OCI-LY1 (cell line): ENCODE measurements at regions not wholly inside any gene's neighbourhood (a gene's known extent, or its start where the extent isn't known, plus 50 kb on each side); places are given as distances from the start of the nearest gene placed in this dataset.

Experiments used
- H2AFZ ChIP-seq: fragments of 200-600 bp; sonication (generic), shearing (Covaris generic); 2 replicates; pipeline ENCODE4 v1.6.0; 2014; ENCODE audit warnings: antibody characterized with exemption, mild to moderate bottlenecking, low read length
- H3F3A ChIP-seq: fragments of 200-600 bp; sonication (generic), shearing (Covaris generic); 2 replicates; pipeline ENCODE4 v1.6.0; 2014; ENCODE audit warnings: mild to moderate bottlenecking, antibody characterized with exemption, low read length, moderate library complexity; ENCODE audit not compliant: insufficient read depth
- H3K27ac ChIP-seq: fragments of 200-600 bp; sonication (generic); 2 replicates; pipeline ENCODE4 v1.5.1; 2014; ENCODE audit warnings: low read length, mixed run types, mild to moderate bottlenecking, low read depth; ENCODE audit not compliant: poor library complexity, severe bottlenecking
- H3K27me3 ChIP-seq: fragments of 200-600 bp; sonication (generic); 2 replicates; pipeline ENCODE4 v1.6.0; 2014; ENCODE audit warnings: antibody characterized with exemption, mild to moderate bottlenecking, low read length, moderate library complexity; ENCODE audit not compliant: insufficient read depth
- H3K36me3 ChIP-seq: fragments of 200-600 bp; sonication (generic); 2 replicates; pipeline ENCODE4 v1.6.1; 2014; ENCODE audit warnings: mild to moderate bottlenecking, antibody characterized with exemption, low read length, moderate library complexity, mixed read lengths; ENCODE audit not compliant: insufficient read depth
- H3K4me1 ChIP-seq: fragments of 200-600 bp; sonication (generic); 2 replicates; pipeline ENCODE4 v1.5.1; 2014; ENCODE audit warnings: mild to moderate bottlenecking, low read length, moderate library complexity; ENCODE audit not compliant: insufficient read depth, severe bottlenecking
- H3K4me2 ChIP-seq: fragments of 200-600 bp; sonication (generic), shearing (Covaris generic); 2 replicates; pipeline ENCODE4 v1.6.1; 2014; ENCODE audit warnings: low read length
- H3K4me3 ChIP-seq: fragments of 200-600 bp; sonication (generic); 2 replicates; pipeline ENCODE4 v1.5.1; 2014; ENCODE audit warnings: low read length, low read depth, mild to moderate bottlenecking, mixed read lengths; ENCODE audit not compliant: poor library complexity, severe bottlenecking
- H3K79me2 ChIP-seq: fragments of 200-600 bp; shearing (Covaris generic); 2 replicates; pipeline ENCODE4 v1.6.1; 2016; ENCODE audit warnings: mixed run types, low read length, mixed read lengths; ENCODE audit not compliant: insufficient read depth
- H3K9ac ChIP-seq: fragments of 200-600 bp; sonication (generic), shearing (Covaris generic); 2 replicates; pipeline ENCODE4 v1.6.1; 2014; ENCODE audit warnings: mild to moderate bottlenecking, low read length, mixed read lengths
- H3K9me2 ChIP-seq: fragments of 200-600 bp; sonication (generic), shearing (Covaris generic); 2 replicates; pipeline ENCODE4 v1.6.1; 2014; ENCODE audit warnings: low read depth, mild to moderate bottlenecking, low read length, mixed read lengths
- H3K9me3 ChIP-seq: fragments of 200-600 bp; shearing (Covaris generic); 2 replicates; pipeline ENCODE4 v1.6.1; 2014; ENCODE audit warnings: low read length, mixed read lengths
- H4K20me1 ChIP-seq: fragments of 200-600 bp; sonication (generic), shearing (Covaris generic); 2 replicates; pipeline ENCODE4 v1.6.0; 2016; ENCODE audit warnings: mild to moderate bottlenecking, low read length; ENCODE audit not compliant: insufficient read depth
- CTCF ChIP-seq: fragments of 200-600 bp; sonication (generic), shearing (Covaris generic); IDR thresholded peaks from 2 replicates; pipeline ENCODE4 v1.5.1; 2017; ENCODE audit warnings: mild to moderate bottlenecking, antibody characterized with exemption, low read length, moderate library complexity, mixed read lengths
- EZH2 ChIP-seq: fragments of 200-600 bp; sonication (generic), shearing (Covaris generic); IDR thresholded peaks from 2 replicates; pipeline ENCODE4 v1.8.0; 2017; ENCODE audit warnings: borderline replicate concordance, mixed run types, mild to moderate bottlenecking, antibody characterized with exemption, low read length, moderate library complexity, mixed read lengths

- no peaks in the 10 kb centered on the region for H3K9me3 ChIP-seq
- H3K4me3 ChIP-seq, result no peak overlapping the region
- no peak overlapping the region for H2AFZ ChIP-seq
- H3F3A ChIP-seq, result no peaks in the 10 kb centered on the region
- no peak overlapping the region for H3K4me2 ChIP-seq
- H4K20me1 ChIP-seq, result no peaks in the 10 kb centered on the region
- no peaks in the 10 kb centered on the region for H3K9me2 ChIP-seq
- no peaks in the 10 kb centered on the region for H3K79me2 ChIP-seq
- H3K27me3 ChIP-seq, result no peaks in the 10 kb centered on the region
- TF ChIP-seq CTCF (no peak), EZH2 (no peak)
- no peak overlapping the region for H3K9ac ChIP-seq
- H3K4me1 ChIP-seq, result no peaks in the 10 kb centered on the region
- no peak overlapping the region for H3K27ac ChIP-seq
- no peaks in the 10 kb centered on the region for H3K36me3 ChIP-seq
Measured at GRCh38 chr21:16492356-16492755, 762.6 kb downstream of the USP25 start.

- Histone ChIP-seq H3K4me3 (no peak overlapping the region), H3F3A (no peaks in the 10 kb centered on the region), H4K20me1 (no peaks in the 10 kb centered on the region), H3K27ac (no peak overlapping the region), H3K79me2 (no peaks in the 10 kb centered on the region), H3K4me1 (no peaks in the 10 kb centered on the region), H3K36me3 (no peaks in the 10 kb centered on the region), H3K9me3 (no peaks in the 10 kb centered on the region), H3K9me2 (no peaks in the 10 kb centered on the region), H3K27me3 (no peaks in the 10 kb centered on the region), H2AFZ (no peak overlapping the region), H3K9ac (no peak overlapping the region), H3K4me2 (no peak overlapping the region)
- no peak for TF ChIP-seq CTCF
- no peak for TF ChIP-seq EZH2
Measured at GRCh38 chr21:16492892-16493291, 763.1 kb downstream of the USP25 start.

DNA sequence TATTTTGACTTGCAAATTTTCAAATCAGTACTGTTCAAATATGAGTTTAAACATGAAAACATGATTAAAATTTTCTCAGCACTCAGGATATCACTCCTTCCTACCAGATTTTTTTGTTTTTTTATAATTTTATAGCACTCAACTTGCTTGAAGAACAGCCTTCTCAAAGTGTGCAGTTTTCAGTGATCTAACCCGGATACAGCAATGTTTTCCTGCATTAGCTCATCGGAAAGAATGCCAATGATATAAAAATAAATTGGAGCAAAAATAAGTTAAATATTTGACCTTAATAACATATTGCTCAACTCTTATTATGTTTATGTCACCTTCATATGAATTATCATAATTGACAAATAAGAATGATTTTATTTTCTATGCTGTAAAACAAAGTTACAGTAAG, 766.8 kb downstream of the USP25 start:
- H2AFZ ChIP-seq, result no peak overlapping the region
- no peak overlapping the region for H3K27ac ChIP-seq
- TF ChIP-seq CTCF, result no peak
- no peak for TF ChIP-seq EZH2
- no peaks in the 10 kb centered on the region for H3K4me1 ChIP-seq
- no peaks in the 10 kb centered on the region for H3K79me2 ChIP-seq
- no peaks in the 10 kb centered on the region for H4K20me1 ChIP-seq
- no peaks in the 10 kb centered on the region for H3K9me3 ChIP-seq
- no peak overlapping the region for H3K9ac ChIP-seq
- no peaks in the 10 kb centered on the region for H3F3A ChIP-seq
- H3K9me2 ChIP-seq, result no peaks in the 10 kb centered on the region
- H3K36me3 ChIP-seq, result no peaks in the 10 kb centered on the region
- H3K27me3 ChIP-seq, result no peaks in the 10 kb centered on the region
- no peak overlapping the region for H3K4me3 ChIP-seq
- no peak overlapping the region for H3K4me2 ChIP-seq
